ENCODE measurements at regions not wholly inside any gene's neighbourhood (a gene's known extent, or its start where the extent isn't known, plus 50 kb on each side); places are given as distances from the start of the nearest gene placed in this dataset.

DNA sequence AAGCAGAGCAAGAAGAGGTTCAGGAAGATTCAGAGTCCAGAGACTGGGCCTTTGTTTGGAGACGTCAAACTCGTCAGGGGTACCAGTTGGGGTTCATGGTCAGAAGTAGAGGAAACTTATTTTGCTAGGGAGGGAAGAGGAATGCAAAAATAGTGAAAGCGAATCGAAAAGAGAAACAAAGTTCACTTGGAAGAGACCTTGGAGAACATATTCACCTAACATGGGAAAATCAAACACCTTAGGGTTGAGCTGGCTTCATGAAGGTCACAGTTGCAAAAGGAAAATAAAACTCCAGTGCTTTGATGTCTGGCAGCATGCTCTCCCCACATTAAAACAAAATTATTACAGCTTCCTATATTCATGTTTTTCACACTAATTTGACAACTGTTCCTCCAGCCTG lies 440.4 kb downstream of the EPM2A start:
- H3K27me3 ChIP-seq (replicated peaks; ENCODE audit: insufficient read depth): no peaks in the 10 kb centered on the region
- no peak for DNase-seq (ENCODE audit: low spot score)
- H3K27ac ChIP-seq: no peak overlapping the region
- TF ChIP-seq, protein P1, sequence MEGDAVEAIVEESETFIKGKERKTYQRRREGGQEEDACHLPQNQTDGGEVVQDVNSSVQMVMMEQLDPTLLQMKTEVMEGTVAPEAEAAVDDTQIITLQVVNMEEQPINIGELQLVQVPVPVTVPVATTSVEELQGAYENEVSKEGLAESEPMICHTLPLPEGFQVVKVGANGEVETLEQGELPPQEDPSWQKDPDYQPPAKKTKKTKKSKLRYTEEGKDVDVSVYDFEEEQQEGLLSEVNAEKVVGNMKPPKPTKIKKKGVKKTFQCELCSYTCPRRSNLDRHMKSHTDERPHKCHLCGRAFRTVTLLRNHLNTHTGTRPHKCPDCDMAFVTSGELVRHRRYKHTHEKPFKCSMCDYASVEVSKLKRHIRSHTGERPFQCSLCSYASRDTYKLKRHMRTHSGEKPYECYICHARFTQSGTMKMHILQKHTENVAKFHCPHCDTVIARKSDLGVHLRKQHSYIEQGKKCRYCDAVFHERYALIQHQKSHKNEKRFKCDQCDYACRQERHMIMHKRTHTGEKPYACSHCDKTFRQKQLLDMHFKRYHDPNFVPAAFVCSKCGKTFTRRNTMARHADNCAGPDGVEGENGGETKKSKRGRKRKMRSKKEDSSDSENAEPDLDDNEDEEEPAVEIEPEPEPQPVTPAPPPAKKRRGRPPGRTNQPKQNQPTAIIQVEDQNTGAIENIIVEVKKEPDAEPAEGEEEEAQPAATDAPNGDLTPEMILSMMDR (IDR thresholded peaks at IDR 0.05): no peak
- no peaks in the 10 kb centered on the region for H3K4me1 ChIP-seq (ENCODE audit: control insufficient read depth in 1 of 2, low read depth in 2 of 2)
- H3K4me3 ChIP-seq: no peak overlapping the region
- H3K36me3 ChIP-seq: no peaks in the 10 kb centered on the region
- no peak for ATAC-seq (ENCODE audit: insufficient number of reproducible peaks, low FRiP score, low read depth)
- H3K9me3 ChIP-seq: no peaks in the 10 kb centered on the region

DNA sequence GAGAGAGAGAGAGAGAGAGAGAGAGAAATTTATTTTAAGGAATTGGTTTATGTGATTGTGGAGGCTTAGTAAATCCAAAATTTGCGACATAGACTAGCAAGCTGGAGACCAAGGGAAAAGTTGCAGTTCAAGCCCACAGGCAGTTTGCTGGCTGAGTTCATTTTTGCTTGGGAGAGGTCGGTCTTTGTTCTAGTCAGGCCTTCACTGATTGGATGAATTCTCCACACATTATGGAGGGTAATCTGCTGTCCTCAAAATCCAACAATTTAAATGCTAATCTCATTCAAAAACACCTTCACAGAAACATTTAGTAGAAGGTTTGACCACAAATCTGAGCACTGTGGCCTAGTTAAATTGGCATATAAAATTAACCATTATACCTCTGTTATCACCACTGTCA lies 439.6 kb downstream of the EPM2A start:
- Histone ChIP-seq H3K27me3 (replicated peaks; ENCODE audit: insufficient read depth) (no peaks in the 10 kb centered on the region), H3K36me3 (no peaks in the 10 kb centered on the region), H3K4me3 (no peak overlapping the region), H3K4me1 (ENCODE audit: control insufficient read depth in 1 of 2, low read depth in 2 of 2) (no peaks in the 10 kb centered on the region), H3K9me3 (no peaks in the 10 kb centered on the region), H3K27ac (no peak overlapping the region)
- DNase-seq (ENCODE audit: low spot score) (no peak), ATAC-seq (ENCODE audit: insufficient number of reproducible peaks, low FRiP score, low read depth) (no peak)
- TF ChIP-seq, protein P1 (IDR thresholded peaks at IDR 0.05): no peak

DNA sequence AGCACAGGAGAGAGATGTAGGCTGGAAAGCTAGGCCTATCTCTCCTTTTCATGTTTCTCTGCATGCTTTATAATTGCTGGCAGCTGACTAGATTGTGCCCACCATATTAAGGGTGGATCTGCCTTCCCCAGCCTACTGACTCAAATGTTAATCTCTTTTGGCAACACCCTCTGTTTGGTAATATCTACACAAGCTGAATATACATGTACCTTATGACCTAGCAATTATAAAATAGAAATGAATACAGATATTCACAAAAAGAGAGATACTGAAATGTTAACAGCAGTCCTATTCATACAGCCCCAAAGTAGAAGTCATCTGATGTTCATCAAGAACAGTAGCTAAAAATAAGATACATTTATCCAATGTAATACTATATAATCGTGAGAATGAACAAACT lies 429.6 kb downstream of the EPM2A start:
- ATAC-seq (ENCODE audit: insufficient number of reproducible peaks, low FRiP score, low read depth) (no peak), DNase-seq (ENCODE audit: low spot score) (no peak)
- Histone ChIP-seq H3K27ac (no peak overlapping the region), H3K9me3 (no peaks in the 10 kb centered on the region), H3K27me3 (replicated peaks; ENCODE audit: insufficient read depth) (no peaks in the 10 kb centered on the region), H3K4me3 (no peak overlapping the region), H3K36me3 (no peaks in the 10 kb centered on the region), H3K4me1 (ENCODE audit: control insufficient read depth in 1 of 2, low read depth in 2 of 2) (no peaks in the 10 kb centered on the region)
- TF ChIP-seq, protein P1 (IDR thresholded peaks at IDR 0.05): no peak

DNA sequence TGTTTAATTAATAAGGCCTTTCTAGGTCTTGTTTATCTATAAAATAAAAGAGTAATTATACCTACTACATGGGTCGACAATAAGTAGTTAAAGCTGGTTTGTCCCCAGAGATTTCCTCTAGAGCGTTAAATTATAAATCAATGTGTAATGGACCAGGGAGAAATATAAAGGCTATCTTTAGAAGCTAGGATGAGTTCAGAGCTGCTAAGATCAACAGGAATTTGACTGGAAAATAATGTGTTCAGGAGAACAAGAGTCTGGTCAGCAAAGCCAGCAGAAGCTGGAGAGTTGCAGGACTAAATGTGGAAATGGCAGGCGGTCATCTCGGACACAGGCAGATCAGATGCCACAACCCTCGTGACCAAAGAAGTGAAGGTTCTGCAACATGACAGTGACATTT lies 428.8 kb downstream of the EPM2A start:
- H3K4me3 ChIP-seq: no peak overlapping the region
- TF ChIP-seq, protein P1 (IDR thresholded peaks at IDR 0.05): no peak

DNA sequence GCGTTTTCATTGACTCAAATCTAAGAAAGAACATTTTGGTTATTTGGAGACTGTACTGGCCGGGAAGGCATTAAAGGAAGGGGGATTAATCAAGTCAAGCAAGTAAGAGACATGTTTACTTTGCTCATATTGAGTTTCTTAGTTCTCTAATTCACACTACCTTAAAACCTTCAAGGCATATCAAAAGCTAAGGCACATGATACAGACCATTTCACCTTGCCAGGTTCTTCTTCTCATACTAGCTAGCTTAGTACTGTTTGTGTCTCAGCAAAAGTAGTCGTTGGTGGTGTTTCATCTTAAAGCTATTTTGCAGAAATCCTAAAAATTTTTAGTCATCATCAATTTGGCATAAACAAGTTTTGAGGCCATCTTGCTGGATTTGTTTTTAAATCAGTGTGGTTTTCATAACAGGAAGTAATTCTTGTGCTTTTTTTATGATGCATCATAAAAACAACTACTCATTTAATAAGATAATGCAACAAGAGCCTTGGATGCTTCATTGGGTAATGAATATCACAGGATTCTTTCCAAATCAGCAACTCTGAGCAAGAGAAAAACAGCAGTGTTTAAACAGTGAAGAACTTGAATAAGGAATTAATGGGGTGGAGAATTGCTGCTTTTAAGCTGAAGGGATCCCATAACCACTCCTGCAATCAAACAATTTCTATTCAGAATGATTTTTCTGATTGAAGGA lies 425.3 kb downstream of the EPM2A start:
- TF ChIP-seq, protein P1 (IDR thresholded peaks at IDR 0.05): no peak
- Histone ChIP-seq H3K27ac (no peak overlapping the region), H3K27me3 (replicated peaks; ENCODE audit: insufficient read depth) (no peaks in the 10 kb centered on the region), H3K9me3 (no peaks in the 10 kb centered on the region), H3K4me1 (ENCODE audit: control insufficient read depth in 1 of 2, low read depth in 2 of 2) (no peaks in the 10 kb centered on the region), H3K36me3 (no peaks in the 10 kb centered on the region), H3K4me3 (no peak overlapping the region)
- DNase-seq (ENCODE audit: low spot score): no peak
- no peak for ATAC-seq (ENCODE audit: insufficient number of reproducible peaks, low FRiP score, low read depth)

More for the DNA sequence above, 428.8 kb downstream of the EPM2A start:
- no peak for ATAC-seq (ENCODE audit: insufficient number of reproducible peaks, low FRiP score, low read depth)
- H3K4me1 ChIP-seq (ENCODE audit: control insufficient read depth in 1 of 2, low read depth in 2 of 2): no peaks in the 10 kb centered on the region
- no peaks in the 10 kb centered on the region for H3K36me3 ChIP-seq
- no peaks in the 10 kb centered on the region for H3K9me3 ChIP-seq
- DNase-seq (ENCODE audit: low spot score): no peak
- no peaks in the 10 kb centered on the region for H3K27me3 ChIP-seq (replicated peaks; ENCODE audit: insufficient read depth)
- H3K27ac ChIP-seq: no peak overlapping the region
